C4-2B (cell line): ENCODE measurements at regions not wholly inside any gene's neighbourhood (a gene's known extent, or its start where the extent isn't known, plus 50 kb on each side); places are given as distances from the start of the nearest gene placed in this dataset.

Experiments used
- H3K27ac ChIP-seq: fragments of 450-650 bp; 2 replicates; pipeline ENCODE4 v1.5.1; 2017
- CTCF ChIP-seq: fragments of 450-650 bp; conservative IDR thresholded peaks from 2 replicates; pipeline ENCODE4 v1.5.1; 2017; ENCODE audit warnings: mild to moderate bottlenecking
- ZFX ChIP-seq: fragments of 450-650 bp; IDR thresholded peaks from 2 replicates; pipeline ENCODE4 v1.6.1; 2017

DNA sequence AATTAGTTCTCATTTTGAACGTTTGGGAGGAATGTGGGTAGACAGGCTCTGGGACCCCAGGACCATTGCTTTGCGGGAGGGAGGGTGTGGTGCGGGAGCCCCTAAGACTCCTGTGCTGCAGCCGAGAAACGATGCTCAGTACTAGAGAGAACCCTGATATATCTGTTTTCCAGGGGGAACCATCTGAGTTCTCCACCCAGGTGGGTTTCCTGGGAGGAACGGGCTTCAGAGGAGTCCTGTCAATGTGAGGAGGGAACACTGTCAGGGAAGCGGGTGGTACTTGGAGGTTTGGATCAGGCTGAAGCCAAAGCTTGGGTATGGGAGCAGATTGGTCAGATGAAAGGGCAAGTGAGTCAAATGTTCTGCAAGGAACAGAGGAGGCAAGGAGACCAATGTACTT, 358.0 kb downstream of the FGF9 start:
- no peak overlapping the region for H3K27ac ChIP-seq
- TF ChIP-seq ZFX = no peak
- TF ChIP-seq CTCF = no peak

GRCh38 chr13:22030321-22030720, 359.4 kb downstream of the FGF9 start:
- TF ChIP-seq ZFX (no peak), CTCF (no peak)

DNA sequence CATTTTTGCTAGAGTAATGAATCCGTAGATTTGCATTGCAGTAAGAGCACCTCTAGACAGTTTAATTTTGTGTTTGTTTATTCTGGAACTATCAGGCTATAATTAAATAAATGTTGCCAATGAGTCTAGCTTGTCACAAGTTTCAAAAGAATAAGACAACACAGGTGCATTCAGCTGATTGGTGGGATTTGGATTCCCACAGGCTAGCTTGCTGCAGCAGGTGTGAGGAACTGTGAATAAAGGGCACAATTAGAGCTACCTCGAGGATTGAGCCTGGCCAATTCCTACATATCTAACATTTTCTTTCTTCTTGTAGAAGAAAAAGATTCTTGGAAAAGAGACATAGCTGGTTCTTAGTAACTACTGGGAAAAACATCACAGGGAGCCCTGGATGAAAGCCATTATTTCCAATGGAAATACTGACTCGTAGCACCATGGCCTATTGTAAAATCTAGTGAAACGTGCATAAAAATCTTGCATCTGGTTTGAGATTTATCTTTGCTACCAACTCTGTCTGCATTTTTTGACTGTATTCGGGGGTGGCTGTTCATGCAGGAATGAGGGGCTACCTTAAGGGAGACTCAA, 360.9 kb downstream of the FGF9 start:
- no peak for TF ChIP-seq ZFX
- TF ChIP-seq CTCF = no peak
- no peak overlapping the region for H3K27ac ChIP-seq

More at GRCh38 chr13:22030321-22030720, 359.4 kb downstream of the FGF9 start:
- no peak overlapping the region for H3K27ac ChIP-seq

DNA sequence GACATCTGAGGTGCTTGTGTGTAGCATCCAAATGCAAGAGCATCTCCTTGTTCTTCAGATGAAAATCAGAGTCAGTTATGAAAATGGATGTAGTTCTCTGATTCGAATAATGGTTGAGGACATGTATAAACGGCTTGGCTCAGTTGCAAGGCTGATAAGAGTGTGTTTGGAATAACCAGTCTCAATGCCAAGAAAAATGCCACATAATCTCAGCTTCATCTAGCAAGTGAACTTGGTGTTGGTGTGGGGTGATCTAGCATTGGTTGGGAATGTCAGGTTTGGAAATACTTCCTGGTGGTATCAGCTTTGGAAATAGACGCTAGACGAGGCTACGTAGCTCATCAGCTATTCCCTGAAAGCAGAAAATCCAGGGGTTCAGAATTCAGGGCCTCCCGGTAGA, 362.0 kb downstream of the FGF9 start:
- TF ChIP-seq ZFX = no peak
- no peak for TF ChIP-seq CTCF
- no peak overlapping the region for H3K27ac ChIP-seq

GRCh38 chr13:22039961-22040360, 369.1 kb downstream of the FGF9 start:
- TF ChIP-seq ZFX (no peak), CTCF (no peak)
- H3K27ac ChIP-seq = no peak overlapping the region

- no peak overlapping the region for H3K27ac ChIP-seq
- TF ChIP-seq CTCF = no peak
Measured at GRCh38 chr13:22040810-22041364, 370.0 kb downstream of the FGF9 start.

GRCh38 chr13:22041741-22042140, 370.9 kb downstream of the FGF9 start:
- H3K27ac ChIP-seq = no peak overlapping the region
- TF ChIP-seq ZFX (no peak), CTCF (no peak)
